PC-3 (cell line): ENCODE measurements at regions not wholly inside any gene's neighbourhood (a gene's known extent, or its start where the extent isn't known, plus 50 kb on each side); places are given as distances from the start of the nearest gene placed in this dataset.

Experiments
- CTCF ChIP-seq: fragments of 300-600 bp; sonication (generic); conservative IDR thresholded peaks from 2 replicates; pipeline ENCODE4 v1.5.1; 2017; ENCODE audit warnings: antibody characterized with exemption, low read depth, mild to moderate bottlenecking, low read length
- EZH2 ChIP-seq: fragments of 300-600 bp; sonication (generic); IDR thresholded peaks from one replicate; pipeline ENCODE4 v1.6.1; 2017; ENCODE audit warnings: antibody characterized with exemption, mild to moderate bottlenecking, low read length; ENCODE audit not compliant: unreplicated experiment

- no peak for TF ChIP-seq CTCF
- no peak for TF ChIP-seq EZH2
Observed at GRCh38 chr11:19393941-19394340, 153.2 kb upstream of the E2F8 start.
